ENCODE measurements at regions not wholly inside any gene's neighbourhood (a gene's known extent, or its start where the extent isn't known, plus 50 kb on each side); places are given as distances from the start of the nearest gene placed in this dataset.

DNA sequence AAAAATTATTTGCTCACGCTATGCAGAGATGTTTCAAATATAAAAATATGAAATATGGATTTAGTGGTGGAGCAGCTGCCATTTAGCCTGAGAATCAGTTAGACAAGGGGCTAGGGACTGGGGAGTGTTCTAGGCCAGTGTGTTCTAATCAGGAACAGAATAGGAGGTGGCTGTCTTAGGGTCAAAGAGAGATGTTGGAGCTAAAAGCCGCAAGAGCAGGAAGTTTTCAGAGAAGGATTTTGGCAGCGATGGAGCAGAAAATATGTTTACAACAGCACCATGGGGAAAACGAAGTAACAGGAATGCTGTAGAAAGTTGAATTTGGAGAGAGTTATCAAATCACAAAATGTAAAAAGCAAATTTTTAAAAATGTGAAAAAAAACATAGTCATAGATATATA is 314.0 kb upstream of the SEMA3A start:
- TF ChIP-seq, protein P1, sequence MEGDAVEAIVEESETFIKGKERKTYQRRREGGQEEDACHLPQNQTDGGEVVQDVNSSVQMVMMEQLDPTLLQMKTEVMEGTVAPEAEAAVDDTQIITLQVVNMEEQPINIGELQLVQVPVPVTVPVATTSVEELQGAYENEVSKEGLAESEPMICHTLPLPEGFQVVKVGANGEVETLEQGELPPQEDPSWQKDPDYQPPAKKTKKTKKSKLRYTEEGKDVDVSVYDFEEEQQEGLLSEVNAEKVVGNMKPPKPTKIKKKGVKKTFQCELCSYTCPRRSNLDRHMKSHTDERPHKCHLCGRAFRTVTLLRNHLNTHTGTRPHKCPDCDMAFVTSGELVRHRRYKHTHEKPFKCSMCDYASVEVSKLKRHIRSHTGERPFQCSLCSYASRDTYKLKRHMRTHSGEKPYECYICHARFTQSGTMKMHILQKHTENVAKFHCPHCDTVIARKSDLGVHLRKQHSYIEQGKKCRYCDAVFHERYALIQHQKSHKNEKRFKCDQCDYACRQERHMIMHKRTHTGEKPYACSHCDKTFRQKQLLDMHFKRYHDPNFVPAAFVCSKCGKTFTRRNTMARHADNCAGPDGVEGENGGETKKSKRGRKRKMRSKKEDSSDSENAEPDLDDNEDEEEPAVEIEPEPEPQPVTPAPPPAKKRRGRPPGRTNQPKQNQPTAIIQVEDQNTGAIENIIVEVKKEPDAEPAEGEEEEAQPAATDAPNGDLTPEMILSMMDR (conservative IDR thresholded peaks at IDR 0.05; ENCODE audit: control insufficient read depth, insufficient read depth, low read depth, low read length), result no peak
- no peak for DNase-seq (ENCODE audit: low read depth)
- no peak overlapping the region for H3K4me3 ChIP-seq (ENCODE audit: control insufficient read depth, low read depth, low read length)

DNA sequence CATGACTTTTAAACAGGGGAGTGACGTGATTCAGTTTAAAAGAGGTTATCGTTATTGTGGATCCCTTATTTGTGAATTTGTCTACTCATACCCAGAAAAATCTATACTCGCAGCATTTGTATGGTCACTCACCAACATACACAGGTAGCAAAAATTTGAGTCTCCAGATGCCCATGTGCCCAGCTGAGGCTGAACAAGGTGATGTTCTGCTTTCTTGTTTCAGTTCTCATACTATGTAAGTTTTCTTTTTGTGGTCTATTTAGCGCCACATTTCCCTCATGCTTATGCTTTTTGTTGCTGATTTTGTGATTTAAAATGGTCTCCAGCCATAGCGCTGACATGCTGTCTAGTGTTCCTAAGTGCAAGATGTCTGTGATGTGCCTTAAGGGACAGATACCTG is 312.9 kb upstream of the SEMA3A start:
- TF ChIP-seq, protein P1 (conservative IDR thresholded peaks at IDR 0.05; ENCODE audit: control insufficient read depth, insufficient read depth, low read depth, low read length), result no peak

DNA sequence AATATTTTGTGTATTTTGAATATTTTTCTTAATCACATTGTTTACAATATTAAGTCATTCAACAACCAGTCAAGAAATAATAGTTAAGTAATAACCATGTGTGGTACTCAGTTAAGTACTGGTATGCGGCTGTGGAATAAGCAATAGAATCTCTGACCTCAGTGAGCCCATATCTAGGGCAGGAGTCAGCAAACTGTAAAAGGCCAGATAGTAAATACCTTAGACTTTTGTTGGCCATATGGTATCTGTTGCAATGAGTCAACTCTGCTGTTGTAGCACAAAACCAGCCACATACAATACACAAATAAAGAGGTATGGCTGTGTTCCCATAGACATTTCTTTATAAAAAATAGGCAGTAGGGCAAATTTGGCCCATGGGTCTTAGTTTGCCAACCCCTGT is 311.6 kb upstream of the SEMA3A start:
- TF ChIP-seq, protein P1 (conservative IDR thresholded peaks at IDR 0.05; ENCODE audit: control insufficient read depth, insufficient read depth, low read depth, low read length), result no peak
- peak; percentile 60 for DNase-seq (ENCODE audit: low read depth)
- H3K4me3 ChIP-seq (ENCODE audit: control insufficient read depth, low read depth, low read length), result no peak overlapping the region

More for the DNA sequence above, 312.9 kb upstream of the SEMA3A start:
- DNase-seq (ENCODE audit: low read depth), result no peak
- H3K4me3 ChIP-seq (ENCODE audit: control insufficient read depth, low read depth, low read length), result no peak overlapping the region

DNA sequence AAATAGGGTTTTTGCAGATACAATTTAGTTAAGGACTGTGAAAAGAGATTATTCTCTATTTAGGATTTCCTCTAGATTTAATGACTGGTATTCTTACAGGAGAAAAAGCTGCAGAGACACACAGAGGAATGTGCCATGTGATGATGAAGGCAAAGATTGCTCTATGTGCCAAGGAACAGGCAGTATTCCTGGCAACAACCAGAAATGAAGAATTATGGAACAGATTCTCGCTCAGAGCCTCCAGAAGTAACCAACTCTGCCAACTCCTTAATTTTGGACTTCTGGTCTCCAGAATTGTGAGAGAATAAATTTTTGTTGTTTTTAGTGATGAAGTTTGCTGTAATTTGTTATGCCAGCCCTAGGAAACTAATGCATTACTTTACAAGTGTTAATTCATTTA is 307.6 kb upstream of the SEMA3A start:
- TF ChIP-seq, protein P1 (conservative IDR thresholded peaks at IDR 0.05; ENCODE audit: control insufficient read depth, insufficient read depth, low read depth, low read length), result no peak
- no peak for DNase-seq (ENCODE audit: low read depth)
- no peak overlapping the region for H3K4me3 ChIP-seq (ENCODE audit: control insufficient read depth, low read depth, low read length)

DNA sequence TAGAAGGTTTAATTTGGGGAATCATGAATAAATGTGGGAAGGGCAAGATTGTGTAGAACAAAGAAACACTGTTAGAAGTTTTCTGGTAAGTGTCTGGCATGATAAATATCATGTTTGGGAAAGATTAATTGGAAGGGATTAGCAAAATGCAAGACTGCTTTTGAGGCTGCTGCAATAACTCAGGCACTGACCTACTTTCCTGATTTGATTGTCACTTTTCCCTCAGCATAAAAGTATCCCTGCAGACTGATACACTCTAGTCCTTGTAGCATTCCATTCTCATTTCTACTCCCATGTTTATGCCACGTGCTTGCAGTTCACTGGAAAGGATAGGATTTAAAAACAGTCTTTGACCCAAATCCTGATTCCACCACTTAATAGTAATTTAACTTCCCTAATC is 303.3 kb upstream of the SEMA3A start:
- TF ChIP-seq, protein P1 (conservative IDR thresholded peaks at IDR 0.05; ENCODE audit: control insufficient read depth, insufficient read depth, low read depth, low read length), result no peak
- no peak overlapping the region for H3K4me3 ChIP-seq (ENCODE audit: control insufficient read depth, low read depth, low read length)
- DNase-seq (ENCODE audit: low read depth), result no peak

DNA sequence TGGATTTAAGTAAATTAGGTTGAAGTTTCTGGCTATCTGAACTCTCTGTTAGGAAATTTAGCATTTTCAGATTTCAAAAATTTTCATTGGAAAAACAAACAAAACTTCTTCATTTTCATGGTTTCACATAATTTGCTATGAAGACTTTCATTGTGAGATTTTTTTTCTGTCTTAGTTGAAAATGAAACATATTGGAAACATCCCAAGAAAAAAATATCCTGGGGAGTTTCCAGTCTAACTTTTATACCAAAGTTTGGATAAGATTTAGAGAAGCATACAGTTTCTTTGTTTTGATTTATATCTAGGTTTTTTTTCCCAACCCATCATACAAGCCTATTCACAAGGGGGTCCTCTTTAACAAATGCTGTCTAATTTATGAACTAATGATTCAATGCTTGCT is 300.5 kb upstream of the SEMA3A start:
- DNase-seq (ENCODE audit: low read depth), result no peak
- H3K4me3 ChIP-seq (ENCODE audit: control insufficient read depth, low read depth, low read length), result no peak overlapping the region
- TF ChIP-seq, protein P1 (conservative IDR thresholded peaks at IDR 0.05; ENCODE audit: control insufficient read depth, insufficient read depth, low read depth, low read length), result no peak

Data from fibroblast of mammary gland (primary cell).